ENCODE measurements at regions not wholly inside any gene's neighbourhood (a gene's known extent, or its start where the extent isn't known, plus 50 kb on each side); places are given as distances from the start of the nearest gene placed in this dataset.

DNA sequence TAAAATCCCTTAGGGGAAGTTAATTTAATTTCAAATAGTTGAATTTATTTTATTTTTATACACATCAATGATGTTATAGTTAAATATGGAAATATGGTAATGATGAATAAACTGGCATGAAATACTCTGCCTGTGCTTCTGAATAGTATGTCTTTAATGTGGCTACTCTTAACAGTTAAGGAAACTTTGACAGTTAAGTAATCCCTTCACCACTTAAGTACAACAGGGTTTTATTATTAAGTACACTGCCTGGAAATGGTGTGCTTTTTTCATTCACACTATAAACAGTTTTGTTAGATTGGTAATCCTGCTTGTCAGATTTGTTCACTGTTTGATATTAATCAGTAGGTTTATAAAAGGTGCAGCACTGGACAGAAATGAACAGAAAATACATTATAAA, 412.0 kb upstream of the ZEB2 start:
- Histone ChIP-seq H4K5ac (ENCODE audit: insufficient read length, low read depth, low read length) (no peak overlapping the region), H2AK5ac (ENCODE audit: insufficient read length, low read length) (no peak overlapping the region), H3K4me2 (ENCODE audit: insufficient read depth, insufficient read length, low read length) (no peak overlapping the region), H3K4me1 (ENCODE audit: insufficient read depth, low read length) (no peaks in the 10 kb centered on the region), H4K8ac (replicated peaks; ENCODE audit: insufficient read length, low read depth, low read length) (no peak overlapping the region), H3K9ac (ENCODE audit: extremely low read depth, insufficient read length, low read length) (no peak overlapping the region), H2BK5ac (ENCODE audit: insufficient read length, low read length) (no peak overlapping the region), H2AFZ (ENCODE audit: low read length) (no peak overlapping the region), H2BK20ac (ENCODE audit: low read depth, low read length, poor library complexity, severe bottlenecking) (no peak overlapping the region), H3K4ac (ENCODE audit: low read depth, low read length) (no peak overlapping the region), H3K79me2 (ENCODE audit: insufficient read depth, low read length) (no peaks in the 10 kb centered on the region), H3K56ac (ENCODE audit: insufficient read length, low read depth, low read length) (no peak overlapping the region), H4K20me1 (ENCODE audit: control insufficient read depth, insufficient read depth, insufficient read length) (no peaks in the 10 kb centered on the region), H3T11ph (ENCODE audit: low read length) (no peak overlapping the region), H3K9me3 (ENCODE audit: control insufficient read depth, low read depth, low read length) (no peaks in the 10 kb centered on the region), H3K18ac (ENCODE audit: insufficient read length, low read depth, low read length) (no peak overlapping the region), H2BK15ac (ENCODE audit: low read depth, low read length) (no peak overlapping the region), H2BK12ac (ENCODE audit: insufficient read length, low read depth, low read length) (no peak overlapping the region), H2BK120ac (ENCODE audit: low read depth, low read length, poor library complexity, severe bottlenecking) (no peak overlapping the region), H3K79me1 (ENCODE audit: insufficient read depth, low read depth, low read length, poor library complexity, severe bottlenecking) (no peaks in the 10 kb centered on the region), H3K23ac (ENCODE audit: insufficient read length, low read depth, low read length) (no peak overlapping the region), H4K91ac (ENCODE audit: insufficient read length, low read depth, low read length) (no peak overlapping the region), H3K27ac (ENCODE audit: insufficient read length, low read depth, low read length) (no peak overlapping the region), H3K14ac (ENCODE audit: insufficient read depth, low read length) (no peak overlapping the region), H3K27me3 (ENCODE audit: insufficient read depth, low read length) (no peaks in the 10 kb centered on the region), H3K23me2 (ENCODE audit: insufficient read length, low read depth, low read length, poor library complexity, severe bottlenecking) (no peaks in the 10 kb centered on the region)
- H3K9me3 Mint-ChIP-seq: peaks cover 0 to 3% of the 10 kb centered on the region in 2 experiments; a peak in 2 of 5 replicates
- H3K27ac Mint-ChIP-seq: no peak overlapping the region
- no peak for DNase-seq
- no peaks in the 10 kb centered on the region for H3K4me1 Mint-ChIP-seq
- TF ChIP-seq, protein P1, sequence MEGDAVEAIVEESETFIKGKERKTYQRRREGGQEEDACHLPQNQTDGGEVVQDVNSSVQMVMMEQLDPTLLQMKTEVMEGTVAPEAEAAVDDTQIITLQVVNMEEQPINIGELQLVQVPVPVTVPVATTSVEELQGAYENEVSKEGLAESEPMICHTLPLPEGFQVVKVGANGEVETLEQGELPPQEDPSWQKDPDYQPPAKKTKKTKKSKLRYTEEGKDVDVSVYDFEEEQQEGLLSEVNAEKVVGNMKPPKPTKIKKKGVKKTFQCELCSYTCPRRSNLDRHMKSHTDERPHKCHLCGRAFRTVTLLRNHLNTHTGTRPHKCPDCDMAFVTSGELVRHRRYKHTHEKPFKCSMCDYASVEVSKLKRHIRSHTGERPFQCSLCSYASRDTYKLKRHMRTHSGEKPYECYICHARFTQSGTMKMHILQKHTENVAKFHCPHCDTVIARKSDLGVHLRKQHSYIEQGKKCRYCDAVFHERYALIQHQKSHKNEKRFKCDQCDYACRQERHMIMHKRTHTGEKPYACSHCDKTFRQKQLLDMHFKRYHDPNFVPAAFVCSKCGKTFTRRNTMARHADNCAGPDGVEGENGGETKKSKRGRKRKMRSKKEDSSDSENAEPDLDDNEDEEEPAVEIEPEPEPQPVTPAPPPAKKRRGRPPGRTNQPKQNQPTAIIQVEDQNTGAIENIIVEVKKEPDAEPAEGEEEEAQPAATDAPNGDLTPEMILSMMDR (conservative IDR thresholded peaks at IDR 0.05): no peak
- no peaks in the 10 kb centered on the region for H3K27me3 Mint-ChIP-seq (ENCODE audit: low read depth)
- H3K4me3 Mint-ChIP-seq: no peak overlapping the region
- peaks cover 0 to 11% (median 0%) of the 10 kb centered on the region in 3 experiments; a peak in 2 of 7 replicates for H3K36me3 Mint-ChIP-seq (ENCODE audit: insufficient read depth in 1 of 3, low read depth in 3 of 3)
